Ammon's horn (tissue), 1 donor: ENCODE measurements at regions not wholly inside any gene's neighbourhood (a gene's known extent, or its start where the extent isn't known, plus 50 kb on each side); places are given as distances from the start of the nearest gene placed in this dataset.
"Not testable (repeated sequence)": the region's sequence is repeated elsewhere in the genome, so short reads cannot be mapped to it uniquely, and the experiment has no call there.

Source experiments
- DNase-seq: peaks from one replicate; pipeline ENCODE4 v3.0.0-alpha.2; 2016; ENCODE audit warnings: low spot score

DNA sequence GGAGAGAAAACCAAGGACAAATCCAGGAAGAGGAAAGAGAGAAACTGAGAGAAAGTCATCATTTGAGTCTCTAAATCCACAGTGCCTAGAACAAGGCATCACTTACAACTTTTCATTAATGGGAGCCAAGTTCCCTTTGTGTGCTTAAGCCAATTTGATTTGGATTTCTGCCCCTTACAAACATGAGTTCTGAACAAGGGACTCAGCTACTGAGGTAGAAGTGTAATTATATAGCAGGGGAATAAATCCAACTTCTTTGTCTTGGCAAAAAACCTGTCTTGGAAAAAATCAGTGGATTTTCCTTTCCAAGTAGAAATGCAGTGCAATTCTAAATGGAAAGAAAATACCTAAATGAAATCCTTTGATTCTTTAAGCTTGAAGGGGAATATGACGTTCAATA lies 307.2 kb upstream of the CNTN3 start:
- no peak for DNase-seq

DNA sequence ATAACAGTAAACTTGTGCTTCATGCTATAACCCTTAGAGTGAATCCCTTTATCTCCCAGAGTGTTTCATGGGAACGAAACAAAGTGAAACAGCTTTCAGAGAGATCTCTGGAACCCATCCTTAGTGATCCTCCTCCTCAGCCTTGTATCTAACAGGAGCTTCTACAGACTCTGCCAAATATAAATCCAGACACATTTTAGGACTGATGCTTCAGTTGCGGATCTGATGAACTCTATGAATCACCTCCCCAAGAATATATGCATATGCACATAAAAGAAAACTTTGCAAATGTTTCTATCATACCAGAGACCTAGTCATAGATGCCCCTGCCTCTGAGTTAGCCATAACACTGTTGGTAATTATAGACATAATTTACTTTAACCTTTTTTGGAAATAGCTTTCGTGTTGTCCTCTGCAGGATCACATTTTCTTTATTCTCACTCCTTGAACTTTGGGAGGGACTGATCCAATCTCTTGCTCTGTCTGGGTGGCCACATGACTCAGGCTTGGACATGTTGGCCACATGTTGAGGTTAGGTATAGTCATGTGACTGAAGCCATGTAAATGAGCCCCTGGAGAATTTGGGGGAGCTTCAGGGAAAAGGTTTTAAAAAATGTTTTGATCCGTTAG lies 306.4 kb upstream of the CNTN3 start:
- DNase-seq, result no peak

DNA sequence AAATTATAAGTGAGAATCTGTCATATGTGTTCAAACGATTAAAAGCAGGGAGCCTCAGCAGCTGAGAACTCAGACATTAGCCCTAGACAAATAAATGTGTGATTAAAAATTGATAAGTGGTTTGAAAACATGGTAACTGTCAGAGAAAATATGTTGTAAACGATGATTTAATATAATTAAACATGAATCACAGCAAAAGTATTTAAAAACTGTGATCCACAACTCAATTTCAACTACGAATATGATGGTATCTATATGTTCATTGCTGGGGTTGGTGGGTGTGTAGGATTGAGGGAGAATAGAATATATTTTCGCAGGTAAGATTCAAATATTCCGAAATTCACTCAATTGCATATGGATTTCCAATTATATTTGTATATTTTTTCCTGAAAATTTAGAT lies 302.2 kb upstream of the CNTN3 start:
- no peak for DNase-seq

DNA sequence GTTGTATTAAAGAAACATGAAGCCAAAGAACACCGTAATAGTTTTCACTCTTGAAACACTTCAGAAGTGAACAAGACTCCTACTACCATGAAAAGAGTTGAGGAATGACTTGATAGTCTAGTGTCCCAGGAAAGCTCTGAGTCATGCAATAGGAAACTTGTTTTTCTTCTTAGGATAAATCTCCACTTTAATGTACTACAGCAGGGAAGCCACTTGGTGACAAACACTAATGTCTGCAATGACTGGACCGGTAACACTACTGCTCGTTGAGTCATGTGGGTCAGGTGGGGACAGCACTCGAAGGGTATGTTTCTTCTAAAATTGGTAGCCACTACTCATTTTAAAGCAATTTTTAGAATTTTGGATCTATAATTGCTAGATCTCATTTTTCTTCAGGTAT lies 291.7 kb upstream of the CNTN3 start:
- DNase-seq, result no peak

DNA sequence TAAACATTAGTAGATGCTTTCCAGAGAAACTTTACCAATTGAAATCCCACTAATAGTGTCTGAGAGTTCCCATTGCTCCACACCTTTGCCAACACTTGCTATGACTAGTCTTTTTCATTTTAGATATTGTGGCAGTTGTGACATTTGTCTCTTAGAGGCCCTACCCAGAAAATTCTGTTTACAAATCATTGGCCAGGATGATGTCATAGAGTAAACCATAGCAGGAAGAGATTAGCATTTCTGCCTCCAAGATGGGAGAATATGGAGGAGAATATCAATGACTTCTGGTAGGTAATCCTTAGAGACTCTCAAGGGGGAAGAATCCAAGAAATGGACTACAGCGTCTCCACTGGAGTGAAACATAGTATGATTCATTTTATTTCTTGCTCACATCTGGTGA lies 291.0 kb upstream of the CNTN3 start:
- DNase-seq, result no peak

DNA sequence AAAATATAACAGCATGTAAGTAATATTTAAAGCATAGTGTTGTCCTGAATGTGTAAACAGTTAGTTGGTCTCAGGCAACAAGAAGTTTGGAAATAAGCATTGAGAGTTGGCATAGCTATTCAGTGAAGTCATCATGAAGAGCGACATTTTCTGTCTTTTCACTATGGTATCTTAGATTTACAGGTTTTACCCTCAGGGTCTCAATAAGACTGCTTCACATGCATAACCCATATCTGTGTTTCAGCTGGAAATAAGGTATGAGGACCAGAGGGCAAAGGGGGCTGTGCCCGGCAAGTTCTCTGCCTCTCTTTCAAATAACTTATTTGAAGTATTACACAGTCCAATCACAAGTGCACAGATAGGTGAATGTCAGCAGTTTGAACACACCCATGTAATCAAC lies 290.2 kb upstream of the CNTN3 start:
- no peak for DNase-seq

DNA sequence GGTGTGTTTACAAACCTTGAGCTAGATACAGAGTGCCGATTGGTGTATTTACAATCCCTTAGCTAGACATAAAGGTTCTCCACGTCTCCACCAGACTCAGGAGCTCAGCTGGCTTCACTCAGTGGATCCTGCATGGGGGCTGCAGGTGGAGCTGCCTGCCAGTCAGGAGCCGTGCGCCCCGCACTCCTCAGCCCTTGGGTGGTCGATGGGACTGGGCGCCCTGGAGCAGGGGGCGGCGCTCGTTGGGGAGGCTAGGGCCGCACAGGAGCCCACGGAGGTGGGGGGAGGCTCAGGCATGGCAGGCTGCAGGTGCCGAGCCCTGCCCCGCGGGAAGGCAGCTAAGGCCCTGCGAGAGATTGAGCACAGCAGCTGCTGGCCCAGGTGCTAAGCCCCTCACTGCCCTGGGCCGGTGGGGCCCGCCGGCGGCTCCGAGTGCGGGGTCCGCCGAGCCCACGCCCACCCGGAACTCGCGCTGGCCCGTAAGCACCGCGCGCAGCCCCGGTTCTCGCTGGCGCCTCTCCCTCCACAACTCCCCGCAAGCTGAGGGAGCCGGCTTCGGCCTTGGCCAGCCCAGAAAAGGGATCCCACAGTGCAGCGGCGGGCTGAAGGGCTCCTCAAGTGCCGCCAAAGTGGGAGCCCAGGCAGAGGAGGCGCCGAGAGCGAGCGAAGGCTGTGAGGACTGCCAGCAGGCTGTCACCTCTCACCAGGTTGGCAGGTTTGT lies 285.5 kb upstream of the CNTN3 start:
- not testable (repeated sequence) for DNase-seq

DNA sequence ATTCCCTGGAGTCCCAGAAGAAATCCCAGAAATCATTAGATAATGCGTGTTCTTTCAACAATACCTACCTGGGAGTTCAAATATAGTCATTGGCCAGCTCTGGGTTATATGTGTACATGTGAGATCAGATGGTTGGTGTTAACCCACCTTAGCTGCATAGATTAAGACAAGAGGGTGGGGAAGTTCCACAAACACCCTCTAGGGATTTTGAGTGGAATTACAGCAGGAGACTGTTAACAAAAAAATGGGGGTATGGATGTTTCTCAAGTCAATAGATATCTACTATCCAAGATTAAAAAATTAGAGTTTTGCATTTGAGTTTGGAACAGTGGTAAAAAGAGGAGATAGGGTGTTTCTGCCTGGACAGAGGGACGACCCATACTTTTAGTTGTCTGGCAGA lies 282.5 kb upstream of the CNTN3 start:
- no peak for DNase-seq

DNA sequence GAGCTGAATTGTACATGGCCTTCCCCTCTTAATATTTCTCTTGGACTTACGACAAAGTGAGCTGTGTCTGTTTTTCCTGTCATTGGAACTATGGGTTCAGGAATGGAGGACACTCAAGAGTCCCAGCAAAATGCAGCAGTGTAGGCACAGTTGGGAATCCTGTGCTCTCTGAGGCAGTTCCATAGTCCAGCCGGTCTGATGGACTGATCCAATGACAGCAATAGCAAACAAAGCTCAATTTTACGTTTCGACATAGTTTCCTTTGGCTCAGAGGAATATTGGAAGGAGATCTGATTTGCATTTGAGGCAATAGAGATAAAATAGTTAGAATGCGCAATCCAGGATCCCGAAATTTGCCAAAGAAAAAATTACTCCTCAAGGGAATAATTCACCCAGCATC lies 276.9 kb upstream of the CNTN3 start:
- DNase-seq, result no peak

DNA sequence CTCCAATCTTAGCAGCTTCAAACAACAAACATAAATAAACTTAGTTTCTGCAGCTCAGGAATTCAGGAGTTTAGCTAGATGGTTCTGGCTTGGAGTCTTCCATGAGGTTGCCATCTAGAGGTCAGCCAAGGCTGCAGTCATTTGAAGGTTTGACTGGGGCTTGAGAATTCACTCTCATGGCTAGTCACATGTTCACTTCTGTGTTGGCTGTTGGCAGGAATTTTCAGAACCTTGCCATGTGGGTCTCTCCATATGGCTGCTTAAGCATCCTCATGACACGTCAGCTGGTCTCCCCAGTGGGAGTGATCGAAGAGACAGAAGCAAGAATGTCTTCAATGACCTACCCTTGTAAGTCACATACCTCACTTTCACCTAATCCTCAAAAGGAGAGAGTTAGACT lies 269.2 kb upstream of the CNTN3 start:
- no peak for DNase-seq

DNA sequence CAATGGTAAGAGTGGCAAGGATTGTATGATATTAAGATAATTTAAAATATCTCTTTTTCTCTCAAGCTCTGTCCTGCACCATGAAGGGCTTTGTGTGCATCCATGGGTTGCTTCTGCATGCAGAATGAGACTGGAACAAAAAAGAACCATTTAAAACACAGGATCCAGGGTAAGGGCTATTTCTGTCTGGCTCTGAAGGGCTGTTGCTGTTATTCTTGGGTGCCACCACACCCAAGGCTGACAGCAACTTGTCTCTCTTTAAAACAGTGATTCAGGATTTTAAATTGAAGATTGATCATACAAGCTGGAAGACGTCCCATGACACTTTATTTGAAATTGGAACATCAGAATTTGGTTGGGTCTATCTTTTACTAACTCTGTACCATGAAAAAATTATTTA lies 268.8 kb upstream of the CNTN3 start:
- DNase-seq, result no peak

DNA sequence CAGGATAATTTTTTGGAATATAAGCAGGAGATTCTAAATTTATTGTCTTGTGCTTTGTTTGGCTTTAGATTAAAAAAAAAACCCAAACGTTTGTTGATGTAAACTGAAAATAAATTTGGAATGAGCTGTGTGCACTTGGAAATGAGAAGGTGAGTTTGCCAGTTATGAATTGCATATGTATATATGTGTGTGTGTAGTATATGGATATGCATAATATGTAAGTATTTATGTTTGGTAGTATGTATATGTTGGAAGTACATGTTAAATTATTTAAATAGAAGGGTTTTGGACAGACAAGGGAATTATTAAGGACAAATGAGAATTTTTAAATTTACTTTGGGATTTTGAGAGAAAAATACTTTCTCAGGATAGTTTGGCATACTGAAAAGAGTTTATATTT lies 265.8 kb upstream of the CNTN3 start:
- DNase-seq, result no peak

DNA sequence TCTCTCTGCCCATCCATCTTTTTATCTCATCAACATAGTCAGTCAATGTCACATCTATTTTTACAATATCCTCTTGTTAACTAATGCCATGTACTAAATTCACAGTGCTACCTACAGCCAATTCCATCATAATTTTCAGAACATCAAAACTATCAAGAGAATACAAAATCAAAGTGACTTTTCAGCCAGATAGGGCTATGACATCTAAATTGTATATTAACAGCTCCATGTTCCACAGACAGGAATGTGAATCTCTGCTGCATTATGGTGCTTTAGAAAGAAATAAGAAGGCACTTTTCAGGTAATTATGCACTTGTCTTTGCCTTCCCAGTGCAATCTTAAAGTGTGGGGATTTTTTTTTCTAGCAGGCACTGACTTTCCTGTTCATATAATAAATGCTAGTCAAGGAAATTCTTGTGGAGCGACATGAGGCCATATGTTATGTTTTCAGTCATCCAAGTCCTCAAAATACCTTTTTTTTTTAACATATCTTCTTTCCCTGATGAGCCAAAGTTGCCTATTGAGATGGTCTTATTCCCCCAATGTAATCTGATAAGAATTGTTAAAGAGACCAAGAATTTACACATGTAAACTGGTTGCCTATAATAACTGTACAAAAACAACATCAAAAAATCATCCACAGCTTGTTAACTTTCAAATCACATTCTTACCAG lies 252.0 kb upstream of the CNTN3 start:
- DNase-seq, result no peak

DNA sequence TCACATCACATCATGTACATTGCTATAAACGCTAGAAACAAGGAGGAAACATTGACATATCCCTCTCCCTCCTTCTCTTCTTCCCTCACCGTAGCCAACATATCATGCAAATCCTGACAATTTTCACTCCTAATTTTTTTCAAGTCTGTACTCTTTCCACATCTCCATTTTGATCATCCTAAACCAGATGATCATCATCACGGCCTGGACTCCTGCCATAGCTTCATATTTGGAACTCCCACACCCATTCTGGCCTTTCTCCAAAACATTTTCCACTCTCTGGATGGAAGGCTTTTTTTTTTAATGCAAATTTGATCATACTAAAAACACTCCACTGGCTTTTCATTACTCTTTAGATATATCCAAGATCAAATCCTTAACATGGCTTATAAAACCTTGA lies 248.0 kb upstream of the CNTN3 start:
- peak; percentile 18 for DNase-seq

DNA sequence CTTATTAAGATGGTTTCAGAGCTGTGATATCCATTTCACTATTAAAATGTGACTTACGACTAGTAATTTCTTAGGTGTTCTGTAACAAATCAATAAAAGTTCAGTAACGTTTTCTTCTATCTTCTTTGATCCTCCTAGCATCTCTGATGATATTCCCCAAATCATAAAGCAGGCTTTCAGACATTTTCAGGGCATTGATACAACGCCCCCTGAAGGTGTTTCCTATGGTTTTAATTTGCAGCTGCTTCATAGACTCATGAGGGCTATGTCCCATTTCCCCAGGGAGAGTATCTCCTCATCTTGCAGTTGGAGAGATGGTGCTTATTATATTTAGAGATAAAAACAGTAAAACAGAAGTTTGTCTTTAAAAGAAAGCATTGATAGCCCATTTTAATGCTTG lies 246.8 kb upstream of the CNTN3 start:
- DNase-seq, result no peak

DNA sequence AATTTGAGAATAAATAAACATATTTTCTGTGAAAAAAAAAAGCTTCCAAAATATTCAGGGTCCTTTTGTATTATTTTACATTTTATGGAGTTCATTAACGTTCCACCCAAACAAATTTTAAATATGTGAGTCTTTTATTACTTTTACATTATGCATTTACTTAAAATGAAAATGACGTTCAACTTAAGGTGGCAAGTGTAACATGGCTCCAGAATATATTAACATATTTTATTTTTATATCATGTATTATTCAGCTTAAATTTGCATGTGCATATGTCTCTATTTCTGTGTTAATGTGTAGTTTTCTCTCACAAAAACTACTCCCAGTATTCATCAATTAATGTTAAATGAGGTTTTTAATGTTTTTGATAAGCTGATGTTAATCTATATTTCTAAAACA lies 243.6 kb upstream of the CNTN3 start:
- no peak for DNase-seq

DNA sequence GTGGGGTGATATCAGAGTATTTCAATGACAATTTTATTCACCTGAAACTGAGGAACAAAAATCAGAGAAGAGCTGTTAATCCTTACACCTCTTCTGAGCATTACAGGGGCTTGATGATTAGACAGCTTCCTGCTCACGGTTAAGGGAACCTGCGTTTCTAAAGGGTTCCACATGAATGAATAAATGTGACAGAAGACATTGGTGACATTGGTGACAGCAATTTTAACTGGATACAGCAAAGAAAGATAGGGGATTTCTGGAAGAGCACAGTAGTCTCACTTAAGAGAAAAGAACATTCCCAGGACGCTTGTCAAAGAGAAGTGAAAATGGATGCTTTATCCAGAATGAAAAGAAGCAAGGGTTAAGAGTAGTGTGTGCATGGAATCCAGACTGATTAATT lies 235.9 kb upstream of the CNTN3 start:
- no peak for DNase-seq

DNA sequence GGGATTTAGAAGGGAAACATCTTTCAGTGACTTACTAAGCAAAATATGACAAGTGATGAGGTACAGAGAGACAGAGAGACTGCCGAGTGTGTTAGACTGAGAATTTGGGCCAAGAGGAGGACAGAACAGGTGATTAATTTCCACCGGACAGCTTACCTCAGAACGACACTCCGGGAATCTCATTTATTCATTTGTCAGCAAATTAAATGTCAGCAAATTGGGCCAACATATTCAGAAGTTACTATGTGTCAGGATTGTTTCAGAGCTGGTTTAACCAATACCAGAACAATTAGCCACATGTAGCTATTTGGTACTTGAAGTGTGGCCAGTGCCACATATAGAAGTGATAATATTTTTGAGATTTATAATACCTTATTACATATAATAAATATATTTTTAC lies 232.6 kb upstream of the CNTN3 start:
- DNase-seq, result no peak

DNA sequence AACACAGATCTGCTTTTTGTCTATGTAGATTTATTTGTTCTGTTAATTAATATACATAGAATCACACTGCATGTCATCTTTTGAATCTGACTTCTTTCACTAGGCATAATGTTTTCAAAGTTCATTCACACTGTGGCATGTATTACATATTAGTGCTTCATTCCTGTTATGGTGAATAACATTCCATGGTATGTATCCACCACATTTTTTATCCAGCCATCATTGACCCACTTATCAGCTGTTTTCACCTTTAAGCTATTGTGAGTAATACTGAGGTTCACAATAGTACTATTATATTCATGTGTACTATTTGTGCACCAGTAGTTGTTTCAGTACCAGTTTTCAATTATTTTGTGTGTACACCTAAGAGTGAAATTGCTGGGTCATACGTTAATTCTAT lies 230.6 kb upstream of the CNTN3 start:
- DNase-seq, result no peak

DNA sequence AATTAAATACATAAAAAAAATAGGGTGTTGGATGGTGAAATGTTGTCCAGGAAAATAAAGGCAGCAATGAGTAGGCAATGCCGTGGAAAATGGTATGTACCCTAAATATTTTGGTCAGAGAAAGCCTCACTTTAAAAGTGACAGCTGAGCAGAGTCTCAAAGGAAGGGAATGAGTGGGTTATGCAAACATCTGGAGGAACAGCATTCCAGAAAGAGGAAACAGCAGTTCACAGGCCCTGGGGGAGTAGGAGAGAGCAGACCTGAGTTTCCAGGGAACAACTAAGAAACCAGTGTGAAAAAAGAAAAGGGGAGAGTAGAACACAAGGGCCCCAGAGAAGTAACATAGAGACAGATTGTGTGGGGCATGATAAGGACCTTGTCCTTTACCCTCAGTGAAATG lies 230.0 kb upstream of the CNTN3 start:
- no peak for DNase-seq

DNA sequence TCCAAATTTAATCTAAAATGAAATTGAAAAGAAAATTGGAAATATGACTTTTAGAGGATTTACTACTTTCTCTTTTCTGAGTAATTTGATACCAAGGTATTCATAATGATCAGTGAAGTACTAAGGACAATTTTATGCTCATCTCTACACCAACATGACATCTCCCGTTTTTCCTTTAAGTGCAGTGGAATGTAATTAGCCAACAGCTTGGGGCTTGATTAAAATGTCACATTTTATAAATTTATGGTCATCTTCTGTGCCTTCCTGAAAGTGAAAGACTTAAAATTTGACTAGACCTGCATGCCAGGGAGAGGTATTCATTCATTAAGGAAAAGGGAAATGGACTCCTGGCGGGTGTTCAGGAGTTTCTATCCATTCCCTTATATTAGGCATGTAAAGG lies 228.2 kb upstream of the CNTN3 start:
- DNase-seq, result no peak

DNA sequence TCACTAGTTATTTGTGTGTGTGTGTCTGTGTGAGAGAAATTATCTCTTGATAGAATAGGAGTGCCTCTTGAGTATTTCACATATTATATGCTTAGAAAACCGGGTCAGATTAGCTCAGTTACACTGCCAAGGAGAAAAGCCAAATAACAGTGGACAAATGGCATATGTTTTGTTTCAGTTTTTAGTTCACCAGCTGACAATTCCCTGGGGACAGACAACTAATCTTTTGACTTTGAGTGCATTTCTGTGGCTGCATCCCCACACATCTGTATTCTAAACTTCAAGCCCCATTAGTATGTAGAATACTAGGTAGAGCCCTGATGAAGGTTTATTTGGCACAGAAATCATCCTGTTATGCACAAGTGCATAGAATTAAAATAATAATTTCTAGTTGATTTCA lies 227.7 kb upstream of the CNTN3 start:
- no peak for DNase-seq

DNA sequence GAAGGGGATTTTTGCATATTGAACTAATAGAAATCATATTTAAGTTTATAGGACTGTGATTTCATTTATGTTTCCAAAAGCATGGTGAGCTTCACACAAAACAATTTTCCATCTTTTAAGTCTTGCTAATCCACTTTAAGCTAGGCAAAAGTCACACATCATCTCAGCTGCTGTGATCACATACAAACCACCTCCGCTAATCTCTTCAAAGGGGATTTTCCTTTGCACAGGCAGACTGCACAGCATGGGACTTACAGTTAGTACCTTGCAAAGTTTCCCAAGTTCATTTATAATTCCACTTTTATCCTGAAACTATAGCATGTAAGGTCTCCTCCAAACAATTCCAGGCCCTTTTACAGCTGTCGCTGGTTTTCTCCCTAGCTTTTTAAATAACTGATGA lies 225.1 kb upstream of the CNTN3 start:
- DNase-seq, result no peak

DNA sequence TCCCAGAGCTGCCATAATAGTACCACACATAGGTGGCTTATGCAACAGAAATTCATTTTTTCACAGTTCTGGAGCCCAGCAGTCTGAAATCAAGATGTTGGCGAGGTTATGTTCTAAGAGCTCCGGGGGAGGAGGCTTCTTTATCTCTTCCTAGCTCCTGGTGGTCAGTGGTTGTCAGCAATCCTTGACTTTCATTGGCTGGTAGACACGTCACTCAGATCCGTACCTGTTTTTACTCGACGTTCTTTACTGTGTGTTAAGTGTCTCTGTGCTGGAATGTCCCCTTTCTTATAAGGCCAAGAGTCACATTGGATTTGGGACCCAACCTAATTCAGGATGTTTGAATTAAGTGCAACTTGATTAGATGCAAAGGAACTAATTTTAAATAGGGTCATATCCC lies 218.5 kb upstream of the CNTN3 start:
- no peak for DNase-seq
